MM.1S (cell line): ENCODE measurements at regions not wholly inside any gene's neighbourhood (a gene's known extent, or its start where the extent isn't known, plus 50 kb on each side); places are given as distances from the start of the nearest gene placed in this dataset.
"Not testable (repeated sequence)": the region's sequence is repeated elsewhere in the genome, so short reads cannot be mapped to it uniquely, and the experiment has no call there.

ENCODE experiments used
- CTCF ChIP-seq: fragments of 300-600 bp; sonication (generic); IDR thresholded peaks from 2 replicates; pipeline ENCODE4 v1.5.1; 2016; ENCODE audit warnings: antibody characterized with exemption, low read length, mixed read lengths
- EZH2 ChIP-seq: fragments of 300-600 bp; sonication (generic); optimal IDR thresholded peaks from 2 replicates; pipeline ENCODE3; 2017; ENCODE audit warnings: low read depth, mild to moderate bottlenecking, antibody characterized with exemption, low read length, mixed read lengths
- EZH2phosphoT487 ChIP-seq: fragments of 300-600 bp; sonication (generic); IDR thresholded peaks from 2 replicates; pipeline ENCODE4 v1.6.1; 2018; ENCODE audit warnings: antibody characterized with exemption, low read length

GRCh38 chr6:167406533-167407238, 81.8 kb downstream of the TTLL2 start:
- TF ChIP-seq CTCF, EZH2, EZH2phosphoT487: not testable (repeated sequence)
